K562 (cell line): ENCODE measurements at regions not wholly inside any gene's neighbourhood (a gene's known extent, or its start where the extent isn't known, plus 50 kb on each side); places are given as distances from the start of the nearest gene placed in this dataset.

Source experiments
- FOXA1 ChIP-seq: fragments of 450-650 bp; IDR thresholded peaks from 2 replicates; pipeline ENCODE4 v1.6.1; 2016; ENCODE audit warnings: mild to moderate bottlenecking, borderline replicate concordance
- ILK ChIP-seq: fragments of 450-650 bp; IDR thresholded peaks from 2 replicates; pipeline ENCODE4 v1.6.1; 2016; ENCODE audit warnings: missing genetic modification characterization, low read depth, mild to moderate bottlenecking, missing compliant biosample characterization, moderate library complexity, borderline replicate concordance
- KLF1 ChIP-seq: fragments of 450-650 bp; IDR thresholded peaks from 2 replicates; pipeline ENCODE4 v1.6.1; 2016; ENCODE audit warnings: missing genetic modification characterization, missing compliant biosample characterization
- PHTF2 ChIP-seq: fragments of 250-450 bp; sonication (Bioruptor Pico); IDR thresholded peaks from 2 replicates; pipeline ENCODE4 v1.5.0; 2021; ENCODE audit warnings: mild to moderate bottlenecking
- POLR2AphosphoS5 ChIP-seq: IDR thresholded peaks from 2 replicates; pipeline ENCODE4 v1.6.1; 2011; ENCODE audit warnings: mild to moderate bottlenecking, low read depth, low read length, moderate library complexity; ENCODE audit not compliant: control insufficient read depth, insufficient read depth
- RREB1 ChIP-seq: fragments of 250-450 bp; sonication (Bioruptor Pico); IDR thresholded peaks from 2 replicates; pipeline ENCODE4 v1.4.0; 2020
- SMAD4 ChIP-seq: fragments of 250-450 bp; sonication (Bioruptor Pico); conservative IDR thresholded peaks from 2 replicates; pipeline ENCODE4 v1.8.0; 2021; ENCODE audit warnings: inconsistent platforms, mild to moderate bottlenecking, moderate library complexity
- ZNF311 ChIP-seq: fragments of 250-450 bp; sonication (Bioruptor Pico); IDR thresholded peaks from 2 replicates; pipeline ENCODE4 v1.4.0; 2020; ENCODE audit warnings: mild to moderate bottlenecking, moderate library complexity
- ZNF699 ChIP-seq: fragments of 250-450 bp; sonication (Bioruptor Pico); IDR thresholded peaks from 2 replicates; pipeline ENCODE4 v1.8.0; 2021; ENCODE audit warnings: mild to moderate bottlenecking, moderate library complexity; ENCODE audit not compliant: insufficient replicate concordance
- TF ChIP-seq, protein P1 (sequence below): fragments of 250-450 bp; sonication (Bioruptor Pico); IDR thresholded peaks from 2 replicates; pipeline ENCODE4 v1.5.0; 2022; ENCODE audit warnings: mild to moderate bottlenecking
- TF ChIP-seq, protein P2 (sequence below), 2 experiments: fragments of 450-650 bp in 1 of 2; sonication (generic) in 1 of 2; formaldehyde crosslinking in 1 of 2; IDR thresholded peaks in 1 of 2; conservative IDR thresholded peaks in 1 of 2; 2 replicates each; pipeline versions ENCODE4 v1.6.1 to v1.8.1; 2016 to 2023; ENCODE audit warnings: mild to moderate bottlenecking in 2 of 2, moderate library complexity in 2 of 2, inconsistent platforms in 1 of 2, missing genetic modification reagents in 1 of 2

DNA sequence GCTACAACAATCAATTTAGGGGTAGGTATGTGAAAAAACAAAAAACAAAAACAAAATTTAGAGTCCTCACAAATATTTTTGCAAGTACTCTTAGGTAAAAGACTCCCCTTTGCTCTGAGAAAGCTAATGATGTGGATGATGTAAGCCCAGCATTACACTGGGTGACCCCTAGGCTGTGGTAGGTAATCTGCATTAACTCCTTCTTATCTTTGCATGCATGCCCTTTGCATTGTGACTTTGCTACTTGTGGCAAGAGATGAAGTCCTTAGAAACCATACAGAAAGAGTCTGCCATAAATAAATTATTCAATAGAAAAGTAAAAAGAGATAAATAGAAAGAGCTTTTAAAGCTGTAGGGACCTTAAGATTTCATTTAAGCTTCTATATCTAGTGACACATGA is 159.7 kb upstream of the MBNL1 start (continued):
- TF ChIP-seq, protein P1, sequence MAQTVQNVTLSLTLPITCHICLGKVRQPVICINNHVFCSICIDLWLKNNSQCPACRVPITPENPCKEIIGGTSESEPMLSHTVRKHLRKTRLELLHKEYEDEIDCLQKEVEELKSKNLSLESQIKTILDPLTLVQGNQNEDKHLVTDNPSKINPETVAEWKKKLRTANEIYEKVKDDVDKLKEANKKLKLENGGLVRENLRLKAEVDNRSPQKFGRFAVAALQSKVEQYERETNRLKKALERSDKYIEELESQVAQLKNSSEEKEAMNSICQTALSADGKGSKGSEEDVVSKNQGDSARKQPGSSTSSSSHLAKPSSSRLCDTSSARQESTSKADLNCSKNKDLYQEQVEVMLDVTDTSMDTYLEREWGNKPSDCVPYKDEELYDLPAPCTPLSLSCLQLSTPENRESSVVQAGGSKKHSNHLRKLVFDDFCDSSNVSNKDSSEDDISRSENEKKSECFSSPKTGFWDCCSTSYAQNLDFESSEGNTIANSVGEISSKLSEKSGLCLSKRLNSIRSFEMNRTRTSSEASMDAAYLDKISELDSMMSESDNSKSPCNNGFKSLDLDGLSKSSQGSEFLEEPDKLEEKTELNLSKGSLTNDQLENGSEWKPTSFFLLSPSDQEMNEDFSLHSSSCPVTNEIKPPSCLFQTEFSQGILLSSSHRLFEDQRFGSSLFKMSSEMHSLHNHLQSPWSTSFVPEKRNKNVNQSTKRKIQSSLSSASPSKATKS, result no peak
- TF ChIP-seq KLF1 (tag) (no peak), PHTF2 (CRISPR knock-in tag) (no peak), ILK (tag) (no peak), ZNF699 (CRISPR knock-in tag) (no peak), RREB1 (CRISPR knock-in tag) (no peak), SMAD4 (CRISPR knock-in tag) (peak; percentile 63; the same call in 1 of the 2 replicates), ZNF311 (0 out of 2 replicates have a peak, but pooled peaks have one; percentile 15), POLR2AphosphoS5 (peak; percentile 59; the same call in 1 of the 2 replicates), FOXA1 (no peak)
- TF ChIP-seq, protein P2, sequence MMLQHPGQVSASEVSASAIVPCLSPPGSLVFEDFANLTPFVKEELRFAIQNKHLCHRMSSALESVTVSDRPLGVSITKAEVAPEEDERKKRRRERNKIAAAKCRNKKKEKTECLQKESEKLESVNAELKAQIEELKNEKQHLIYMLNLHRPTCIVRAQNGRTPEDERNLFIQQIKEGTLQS (IDR thresholded peaks at IDR 0.05), result peak; percentile 95
- TF ChIP-seq, protein P2 (CRISPR knock-in tag; conservative IDR thresholded peaks at IDR 0.05), result 0 out of 2 replicates have a peak, but pooled peaks have one; percentile 52
